Liver (tissue), 3 donors: ENCODE measurements at regions not wholly inside any gene's neighbourhood (a gene's known extent, or its start where the extent isn't known, plus 50 kb on each side); places are given as distances from the start of the nearest gene placed in this dataset.

Source experiments
- EGR1 ChIP-seq, 2 donors: IDR thresholded peaks; 2 replicates each; pipeline ENCODE4 v1.6.1; 2016 to 2018; ENCODE audit warnings: antibody characterized with exemption in 2 of 2, low read depth in 2 of 2
- HNF4G ChIP-seq: IDR thresholded peaks from 2 replicates; pipeline ENCODE4 v1.6.1; 2016; ENCODE audit warnings: antibody characterized with exemption
- JUND ChIP-seq, 2 donors: IDR thresholded peaks; 2 replicates each; pipeline ENCODE4 v1.6.1; 2016; ENCODE audit warnings: antibody characterized with exemption in 2 of 2
- NR2F2 ChIP-seq: IDR thresholded peaks from 2 replicates; pipeline ENCODE4 v1.6.1; 2016; ENCODE audit warnings: antibody characterized with exemption
- RAD21 ChIP-seq, 2 donors: IDR thresholded peaks; 2 replicates each; pipeline ENCODE4 v1.6.1; 2016; ENCODE audit warnings: antibody characterized with exemption in 2 of 2, mild to moderate bottlenecking in 2 of 2
- RXRA ChIP-seq, 2 donors: IDR thresholded peaks; 2 replicates each; pipeline ENCODE4 v1.6.1; 2017 to 2018; ENCODE audit warnings: antibody characterized with exemption in 2 of 2, mild to moderate bottlenecking in 1 of 2
- TAF1 ChIP-seq: conservative IDR thresholded peaks from 2 replicates; pipeline ENCODE4 v1.6.1; 2016; ENCODE audit warnings: antibody characterized with exemption, mild to moderate bottlenecking
- YY1 ChIP-seq: IDR thresholded peaks from 2 replicates; pipeline ENCODE4 v1.6.1; 2016; ENCODE audit warnings: antibody characterized with exemption, mild to moderate bottlenecking
- TF ChIP-seq, protein P1 (sequence below): fragments of 150-350 bp; IDR thresholded peaks from 2 replicates; pipeline ENCODE4 v1.5.1; 2017; ENCODE audit warnings: improper control_type of control experiment, low read depth, low read length; ENCODE audit not compliant: missing input control
- TF ChIP-seq, protein P2 (sequence below): IDR thresholded peaks from 2 replicates; pipeline ENCODE4 v1.6.1; 2016; ENCODE audit warnings: antibody characterized with exemption
- TF ChIP-seq, protein P3 (sequence below): IDR thresholded peaks from 2 replicates; pipeline ENCODE4 v1.6.1; 2016; ENCODE audit warnings: antibody characterized with exemption
- TF ChIP-seq, protein P4 (sequence below): IDR thresholded peaks from 2 replicates; pipeline ENCODE4 v1.6.1; 2016; ENCODE audit warnings: antibody characterized with exemption, mild to moderate bottlenecking
- donor health status: healthy.
- donor health status: healthy.

GRCh38 chr5:108556441-108557145, 174.7 kb upstream of the FBXL17 start:
- TF ChIP-seq, protein P1, sequence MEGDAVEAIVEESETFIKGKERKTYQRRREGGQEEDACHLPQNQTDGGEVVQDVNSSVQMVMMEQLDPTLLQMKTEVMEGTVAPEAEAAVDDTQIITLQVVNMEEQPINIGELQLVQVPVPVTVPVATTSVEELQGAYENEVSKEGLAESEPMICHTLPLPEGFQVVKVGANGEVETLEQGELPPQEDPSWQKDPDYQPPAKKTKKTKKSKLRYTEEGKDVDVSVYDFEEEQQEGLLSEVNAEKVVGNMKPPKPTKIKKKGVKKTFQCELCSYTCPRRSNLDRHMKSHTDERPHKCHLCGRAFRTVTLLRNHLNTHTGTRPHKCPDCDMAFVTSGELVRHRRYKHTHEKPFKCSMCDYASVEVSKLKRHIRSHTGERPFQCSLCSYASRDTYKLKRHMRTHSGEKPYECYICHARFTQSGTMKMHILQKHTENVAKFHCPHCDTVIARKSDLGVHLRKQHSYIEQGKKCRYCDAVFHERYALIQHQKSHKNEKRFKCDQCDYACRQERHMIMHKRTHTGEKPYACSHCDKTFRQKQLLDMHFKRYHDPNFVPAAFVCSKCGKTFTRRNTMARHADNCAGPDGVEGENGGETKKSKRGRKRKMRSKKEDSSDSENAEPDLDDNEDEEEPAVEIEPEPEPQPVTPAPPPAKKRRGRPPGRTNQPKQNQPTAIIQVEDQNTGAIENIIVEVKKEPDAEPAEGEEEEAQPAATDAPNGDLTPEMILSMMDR: no peak
- TF ChIP-seq TAF1 (no peak), YY1 (no peak), JUND (IDR thresholded peaks at IDR 0.05) (no peak), RAD21 (IDR thresholded peaks at IDR 0.05) (no peak), HNF4G (no peak), NR2F2 (no peak), EGR1 (IDR thresholded peaks at IDR 0.05; ENCODE audit: low read depth in 2 of 2) (no peak), RXRA (IDR thresholded peaks at IDR 0.05) (no peak)
- TF ChIP-seq, protein P2, sequence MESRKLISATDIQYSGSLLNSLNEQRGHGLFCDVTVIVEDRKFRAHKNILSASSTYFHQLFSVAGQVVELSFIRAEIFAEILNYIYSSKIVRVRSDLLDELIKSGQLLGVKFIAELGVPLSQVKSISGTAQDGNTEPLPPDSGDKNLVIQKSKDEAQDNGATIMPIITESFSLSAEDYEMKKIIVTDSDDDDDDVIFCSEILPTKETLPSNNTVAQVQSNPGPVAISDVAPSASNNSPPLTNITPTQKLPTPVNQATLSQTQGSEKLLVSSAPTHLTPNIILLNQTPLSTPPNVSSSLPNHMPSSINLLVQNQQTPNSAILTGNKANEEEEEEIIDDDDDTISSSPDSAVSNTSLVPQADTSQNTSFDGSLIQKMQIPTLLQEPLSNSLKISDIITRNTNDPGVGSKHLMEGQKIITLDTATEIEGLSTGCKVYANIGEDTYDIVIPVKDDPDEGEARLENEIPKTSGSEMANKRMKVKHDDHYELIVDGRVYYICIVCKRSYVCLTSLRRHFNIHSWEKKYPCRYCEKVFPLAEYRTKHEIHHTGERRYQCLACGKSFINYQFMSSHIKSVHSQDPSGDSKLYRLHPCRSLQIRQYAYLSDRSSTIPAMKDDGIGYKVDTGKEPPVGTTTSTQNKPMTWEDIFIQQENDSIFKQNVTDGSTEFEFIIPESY: no peak
- TF ChIP-seq, protein P3, sequence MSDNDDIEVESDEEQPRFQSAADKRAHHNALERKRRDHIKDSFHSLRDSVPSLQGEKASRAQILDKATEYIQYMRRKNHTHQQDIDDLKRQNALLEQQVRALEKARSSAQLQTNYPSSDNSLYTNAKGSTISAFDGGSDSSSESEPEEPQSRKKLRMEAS: no peak
- TF ChIP-seq, protein P4, sequence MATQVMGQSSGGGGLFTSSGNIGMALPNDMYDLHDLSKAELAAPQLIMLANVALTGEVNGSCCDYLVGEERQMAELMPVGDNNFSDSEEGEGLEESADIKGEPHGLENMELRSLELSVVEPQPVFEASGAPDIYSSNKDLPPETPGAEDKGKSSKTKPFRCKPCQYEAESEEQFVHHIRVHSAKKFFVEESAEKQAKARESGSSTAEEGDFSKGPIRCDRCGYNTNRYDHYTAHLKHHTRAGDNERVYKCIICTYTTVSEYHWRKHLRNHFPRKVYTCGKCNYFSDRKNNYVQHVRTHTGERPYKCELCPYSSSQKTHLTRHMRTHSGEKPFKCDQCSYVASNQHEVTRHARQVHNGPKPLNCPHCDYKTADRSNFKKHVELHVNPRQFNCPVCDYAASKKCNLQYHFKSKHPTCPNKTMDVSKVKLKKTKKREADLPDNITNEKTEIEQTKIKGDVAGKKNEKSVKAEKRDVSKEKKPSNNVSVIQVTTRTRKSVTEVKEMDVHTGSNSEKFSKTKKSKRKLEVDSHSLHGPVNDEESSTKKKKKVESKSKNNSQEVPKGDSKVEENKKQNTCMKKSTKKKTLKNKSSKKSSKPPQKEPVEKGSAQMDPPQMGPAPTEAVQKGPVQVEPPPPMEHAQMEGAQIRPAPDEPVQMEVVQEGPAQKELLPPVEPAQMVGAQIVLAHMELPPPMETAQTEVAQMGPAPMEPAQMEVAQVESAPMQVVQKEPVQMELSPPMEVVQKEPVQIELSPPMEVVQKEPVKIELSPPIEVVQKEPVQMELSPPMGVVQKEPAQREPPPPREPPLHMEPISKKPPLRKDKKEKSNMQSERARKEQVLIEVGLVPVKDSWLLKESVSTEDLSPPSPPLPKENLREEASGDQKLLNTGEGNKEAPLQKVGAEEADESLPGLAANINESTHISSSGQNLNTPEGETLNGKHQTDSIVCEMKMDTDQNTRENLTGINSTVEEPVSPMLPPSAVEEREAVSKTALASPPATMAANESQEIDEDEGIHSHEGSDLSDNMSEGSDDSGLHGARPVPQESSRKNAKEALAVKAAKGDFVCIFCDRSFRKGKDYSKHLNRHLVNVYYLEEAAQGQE: no peak
